ENCODE measurements at regions not wholly inside any gene's neighbourhood (a gene's known extent, or its start where the extent isn't known, plus 50 kb on each side); places are given as distances from the start of the nearest gene placed in this dataset.
"Not testable (repeated sequence)": the region's sequence is repeated elsewhere in the genome, so short reads cannot be mapped to it uniquely, and the experiment has no call there.

DNA sequence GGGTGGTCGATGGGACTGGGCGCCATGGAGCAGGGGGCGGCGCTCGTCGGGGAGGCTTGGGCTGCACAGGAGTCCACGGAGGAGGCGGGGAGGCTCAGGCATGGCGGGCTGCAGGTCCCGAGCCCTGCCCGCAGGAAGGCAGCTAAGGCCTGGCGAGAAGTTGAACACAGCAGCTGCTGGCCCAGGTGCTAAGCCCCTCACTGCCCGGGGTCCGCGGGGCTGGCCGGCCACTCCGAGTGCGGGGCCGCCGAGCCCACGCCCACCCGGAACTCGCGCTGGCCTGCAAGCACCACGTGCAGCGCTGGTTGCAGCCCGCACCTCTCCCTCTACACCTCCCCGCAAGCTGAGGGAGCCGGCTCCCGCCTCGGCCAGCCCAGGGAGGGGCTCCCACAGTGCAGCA, 230.6 kb upstream of the C16orf82 start:
- H3K36me3 ChIP-seq (ENCODE audit: control insufficient read depth, insufficient read depth, low read length, severe bottlenecking); H3K9me3 ChIP-seq (ENCODE audit: control insufficient read depth, low read length); H3K27me3 ChIP-seq (replicated peaks; ENCODE audit: control insufficient read depth, insufficient read depth, low read length); H3K4me1 ChIP-seq (ENCODE audit: control insufficient read depth, insufficient read depth, low read length); H3K9ac ChIP-seq (ENCODE audit: low read length); H3K4me3 ChIP-seq (ENCODE audit: low read length); DNase-seq (ENCODE audit: low read depth): not testable (repeated sequence)

- no peak overlapping the region for H3K9ac ChIP-seq (ENCODE audit: low read length)
- peaks cover 2% of the 10 kb centered on the region for H3K9me3 ChIP-seq (ENCODE audit: control insufficient read depth, low read length)
- H3K36me3 ChIP-seq (ENCODE audit: control insufficient read depth, insufficient read depth, low read length, severe bottlenecking), result no peaks in the 10 kb centered on the region
- no peaks in the 10 kb centered on the region for H3K4me1 ChIP-seq (ENCODE audit: control insufficient read depth, insufficient read depth, low read length)
- no peak for DNase-seq (ENCODE audit: low read depth)
- no peaks in the 10 kb centered on the region for H3K27me3 ChIP-seq (replicated peaks; ENCODE audit: control insufficient read depth, insufficient read depth, low read length)
- no peak overlapping the region for H3K4me3 ChIP-seq (ENCODE audit: low read length)
These were observed 227.8 kb upstream of the C16orf82 start for GRCh38 chr16:26838931-26839330.

DNA sequence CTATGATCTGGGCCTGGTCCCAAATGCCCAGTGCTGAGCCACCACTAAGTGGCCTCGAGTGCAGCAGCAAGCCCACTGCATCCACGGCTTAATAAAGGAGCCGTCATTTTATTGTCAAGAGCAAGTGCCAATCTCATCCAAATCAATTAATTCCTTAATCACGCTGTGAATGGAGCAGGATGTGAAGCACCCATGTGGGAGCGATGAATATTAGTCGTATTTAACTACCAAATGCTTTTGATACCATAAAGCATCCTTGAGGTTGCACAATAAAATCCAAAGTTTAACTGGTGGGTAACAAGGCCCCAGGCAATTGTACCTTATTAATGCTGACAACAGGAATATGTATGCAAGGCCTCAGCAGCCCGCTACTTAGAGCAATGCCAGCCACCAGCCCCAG, 226.0 kb upstream of the C16orf82 start:
- no peaks in the 10 kb centered on the region for H3K36me3 ChIP-seq (ENCODE audit: control insufficient read depth, insufficient read depth, low read length, severe bottlenecking)
- no peak for DNase-seq (ENCODE audit: low read depth)
- no peak overlapping the region for H3K4me3 ChIP-seq (ENCODE audit: low read length)
- H3K9ac ChIP-seq (ENCODE audit: low read length), result no peak overlapping the region
- no peaks in the 10 kb centered on the region for H3K27me3 ChIP-seq (replicated peaks; ENCODE audit: control insufficient read depth, insufficient read depth, low read length)
- no peaks in the 10 kb centered on the region for H3K4me1 ChIP-seq (ENCODE audit: control insufficient read depth, insufficient read depth, low read length)
- H3K9me3 ChIP-seq (ENCODE audit: control insufficient read depth, low read length), result no peaks in the 10 kb centered on the region

DNA sequence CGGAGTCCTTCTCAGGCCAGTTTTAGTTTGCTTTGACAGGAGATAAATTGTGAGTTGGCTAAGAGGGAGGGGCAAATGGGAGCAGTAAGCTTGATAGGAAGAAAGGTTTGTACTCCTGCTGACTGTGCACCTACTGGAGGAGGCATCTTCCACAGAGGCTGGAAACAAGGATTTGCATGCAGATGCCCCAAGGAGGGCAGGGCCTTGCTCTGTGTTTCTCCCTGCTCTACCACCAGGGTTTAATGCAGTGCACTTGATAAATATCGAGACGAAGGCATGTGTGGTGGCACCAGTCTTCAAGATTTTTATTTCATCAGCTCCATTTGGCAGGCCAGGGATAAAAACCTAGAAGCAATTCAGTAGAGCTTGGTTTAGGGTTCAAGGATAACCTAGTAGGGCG, 210.5 kb upstream of the C16orf82 start:
- Histone ChIP-seq H3K9me3 (ENCODE audit: control insufficient read depth, low read length) (peaks cover 15% of the 10 kb centered on the region), H3K36me3 (ENCODE audit: control insufficient read depth, insufficient read depth, low read length, severe bottlenecking) (no peaks in the 10 kb centered on the region), H3K27me3 (replicated peaks; ENCODE audit: control insufficient read depth, insufficient read depth, low read length) (peaks cover 5% of the 10 kb centered on the region), H3K4me1 (ENCODE audit: control insufficient read depth, insufficient read depth, low read length) (no peaks in the 10 kb centered on the region), H3K9ac (ENCODE audit: low read length) (no peak overlapping the region), H3K4me3 (ENCODE audit: low read length) (no peak overlapping the region)
- DNase-seq (ENCODE audit: low read depth), result no peak

GRCh38 chr16:26856791-26857190, 209.9 kb upstream of the C16orf82 start:
- Histone ChIP-seq H3K9me3 (ENCODE audit: control insufficient read depth, low read length) (peaks cover 17% of the 10 kb centered on the region), H3K27me3 (replicated peaks; ENCODE audit: control insufficient read depth, insufficient read depth, low read length) (peaks cover 5% of the 10 kb centered on the region), H3K4me1 (ENCODE audit: control insufficient read depth, insufficient read depth, low read length) (no peaks in the 10 kb centered on the region), H3K36me3 (ENCODE audit: control insufficient read depth, insufficient read depth, low read length, severe bottlenecking) (no peaks in the 10 kb centered on the region), H3K9ac (ENCODE audit: low read length) (no peak overlapping the region), H3K4me3 (ENCODE audit: low read length) (no peak overlapping the region)
- DNase-seq (ENCODE audit: low read depth), result no peak

DNA sequence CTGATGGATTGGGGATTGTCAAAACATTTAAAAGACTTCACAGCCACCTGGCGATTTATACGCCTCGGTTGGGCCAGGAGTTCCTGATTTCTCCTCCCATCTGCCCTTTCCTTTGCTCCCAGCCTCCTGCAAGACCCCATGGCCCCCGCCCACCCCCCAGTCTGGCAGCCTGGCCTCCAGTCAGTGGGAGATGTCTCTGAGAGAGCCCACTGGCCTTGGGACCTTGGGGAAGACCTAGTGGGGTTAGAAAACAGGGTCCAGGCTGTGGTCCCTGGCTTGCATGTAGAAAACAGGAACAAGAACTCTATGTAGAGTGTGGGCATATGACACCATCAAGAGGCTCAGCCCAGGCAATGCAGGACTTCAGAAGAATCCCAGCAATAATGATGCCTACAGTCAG, 209.4 kb upstream of the C16orf82 start:
- peaks cover 5% of the 10 kb centered on the region for H3K27me3 ChIP-seq (replicated peaks; ENCODE audit: control insufficient read depth, insufficient read depth, low read length)
- peaks cover 17% of the 10 kb centered on the region for H3K9me3 ChIP-seq (ENCODE audit: control insufficient read depth, low read length)
- DNase-seq (ENCODE audit: low read depth), result no peak
- no peak overlapping the region for H3K4me3 ChIP-seq (ENCODE audit: low read length)
- H3K9ac ChIP-seq (ENCODE audit: low read length), result no peak overlapping the region
- H3K4me1 ChIP-seq (ENCODE audit: control insufficient read depth, insufficient read depth, low read length), result no peaks in the 10 kb centered on the region
- no peaks in the 10 kb centered on the region for H3K36me3 ChIP-seq (ENCODE audit: control insufficient read depth, insufficient read depth, low read length, severe bottlenecking)

DNA sequence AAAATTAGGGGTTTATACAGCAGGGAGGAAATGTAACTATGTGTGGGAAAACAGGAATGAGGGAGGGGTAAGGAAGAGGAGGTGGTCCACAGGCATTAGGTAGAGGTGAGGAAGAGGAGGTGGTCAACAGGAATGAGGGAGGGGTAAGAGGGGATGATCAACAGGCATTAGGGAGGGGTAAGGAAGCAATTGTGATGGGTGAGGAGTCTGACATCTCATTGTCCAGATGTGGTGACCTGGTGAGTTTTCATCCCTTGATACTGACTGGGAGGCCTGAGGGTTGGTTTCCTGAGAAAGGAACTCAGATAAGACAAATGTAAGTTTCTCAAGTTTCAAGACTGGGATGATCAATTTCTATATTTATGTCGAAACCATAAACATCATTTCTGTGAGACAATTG, 206.2 kb upstream of the C16orf82 start:
- H3K27me3 ChIP-seq (replicated peaks; ENCODE audit: control insufficient read depth, insufficient read depth, low read length), result peaks cover 13% of the 10 kb centered on the region

GRCh38 chr16:26863931-26864330, 202.8 kb upstream of the C16orf82 start:
- Histone ChIP-seq H3K36me3 (ENCODE audit: control insufficient read depth, insufficient read depth, low read length, severe bottlenecking) (no peaks in the 10 kb centered on the region), H3K9me3 (ENCODE audit: control insufficient read depth, low read length) (peaks cover 17% of the 10 kb centered on the region), H3K9ac (ENCODE audit: low read length) (no peak overlapping the region), H3K4me3 (ENCODE audit: low read length) (no peak overlapping the region), H3K27me3 (replicated peaks; ENCODE audit: control insufficient read depth, insufficient read depth, low read length) (peaks cover 21% of the 10 kb centered on the region), H3K4me1 (ENCODE audit: control insufficient read depth, insufficient read depth, low read length) (no peaks in the 10 kb centered on the region)
- no peak for DNase-seq (ENCODE audit: low read depth)

More for the DNA sequence above, 206.2 kb upstream of the C16orf82 start:
- Histone ChIP-seq H3K9me3 (ENCODE audit: control insufficient read depth, low read length) (peaks cover 17% of the 10 kb centered on the region), H3K4me1 (ENCODE audit: control insufficient read depth, insufficient read depth, low read length) (no peaks in the 10 kb centered on the region), H3K9ac (ENCODE audit: low read length) (no peak overlapping the region), H3K36me3 (ENCODE audit: control insufficient read depth, insufficient read depth, low read length, severe bottlenecking) (no peaks in the 10 kb centered on the region), H3K4me3 (ENCODE audit: low read length) (no peak overlapping the region)
- no peak for DNase-seq (ENCODE audit: low read depth)

DNA sequence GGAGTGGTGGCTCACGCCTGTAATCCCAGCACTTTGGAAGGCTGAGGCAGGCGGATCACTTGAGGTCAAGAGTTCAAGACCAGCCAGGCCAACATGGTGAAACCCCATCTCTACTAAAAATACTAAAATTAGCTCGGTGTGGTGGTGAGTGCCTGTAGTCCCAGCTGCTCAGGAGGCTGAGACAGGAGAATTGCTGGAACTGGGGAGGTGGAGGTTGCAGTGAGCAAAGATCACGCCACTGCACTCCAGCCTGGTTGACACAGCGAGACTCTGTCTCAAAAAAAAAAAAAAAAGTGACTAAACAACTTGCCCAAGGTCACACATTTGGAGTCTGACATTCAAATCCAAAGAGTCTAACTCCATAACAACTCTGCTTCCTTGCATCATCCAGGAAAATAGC, 192.4 kb upstream of the C16orf82 start:
- H3K4me3 ChIP-seq (ENCODE audit: low read length); H3K4me1 ChIP-seq (ENCODE audit: control insufficient read depth, insufficient read depth, low read length); DNase-seq (ENCODE audit: low read depth); H3K9ac ChIP-seq (ENCODE audit: low read length); H3K36me3 ChIP-seq (ENCODE audit: control insufficient read depth, insufficient read depth, low read length, severe bottlenecking); H3K27me3 ChIP-seq (replicated peaks; ENCODE audit: control insufficient read depth, insufficient read depth, low read length): not testable (repeated sequence)
- H3K9me3 ChIP-seq (ENCODE audit: control insufficient read depth, low read length), result peaks cover 12% of the 10 kb centered on the region

GRCh38 chr16:26877421-26877820, 189.3 kb upstream of the C16orf82 start:
- Histone ChIP-seq H3K4me1 (ENCODE audit: control insufficient read depth, insufficient read depth, low read length) (no peaks in the 10 kb centered on the region), H3K27me3 (replicated peaks; ENCODE audit: control insufficient read depth, insufficient read depth, low read length) (peaks cover 5% of the 10 kb centered on the region), H3K4me3 (ENCODE audit: low read length) (no peak overlapping the region), H3K36me3 (ENCODE audit: control insufficient read depth, insufficient read depth, low read length, severe bottlenecking) (no peaks in the 10 kb centered on the region), H3K9me3 (ENCODE audit: control insufficient read depth, low read length) (peaks cover 9% of the 10 kb centered on the region), H3K9ac (ENCODE audit: low read length) (no peak overlapping the region)
- DNase-seq (ENCODE audit: low read depth), result no peak

- Histone ChIP-seq H3K27me3 (replicated peaks; ENCODE audit: control insufficient read depth, insufficient read depth, low read length) (peaks cover 14% of the 10 kb centered on the region), H3K4me1 (ENCODE audit: control insufficient read depth, insufficient read depth, low read length) (no peaks in the 10 kb centered on the region), H3K9me3 (ENCODE audit: control insufficient read depth, low read length) (peaks cover 9% of the 10 kb centered on the region), H3K36me3 (ENCODE audit: control insufficient read depth, insufficient read depth, low read length, severe bottlenecking) (no peaks in the 10 kb centered on the region), H3K4me3 (ENCODE audit: low read length) (no peak overlapping the region), H3K9ac (ENCODE audit: low read length) (no peak overlapping the region)
- no peak for DNase-seq (ENCODE audit: low read depth)
These were observed 181.1 kb upstream of the C16orf82 start for GRCh38 chr16:26885674-26886073.

DNA sequence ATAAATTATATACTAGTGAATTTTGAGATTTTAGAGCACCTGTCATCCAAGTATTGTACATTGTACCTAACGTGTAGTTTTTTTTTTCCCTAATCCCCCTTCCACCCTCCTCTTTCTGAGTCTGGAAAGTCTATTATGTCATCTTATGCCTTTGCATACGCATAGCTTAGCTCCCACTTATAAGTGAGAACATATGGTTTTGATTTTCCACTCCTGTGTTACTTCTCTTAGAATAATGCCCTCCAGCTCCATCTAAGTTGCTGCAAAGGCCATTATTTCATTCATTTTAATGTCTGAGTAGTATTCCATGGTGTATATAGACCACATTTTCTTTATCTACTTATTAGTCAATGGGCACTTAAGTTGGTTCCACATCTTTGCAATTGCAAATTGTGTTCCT, 177.0 kb upstream of the C16orf82 start:
- no peak for DNase-seq (ENCODE audit: low read depth)
- no peaks in the 10 kb centered on the region for H3K36me3 ChIP-seq (ENCODE audit: control insufficient read depth, insufficient read depth, low read length, severe bottlenecking)
- H3K27me3 ChIP-seq (replicated peaks; ENCODE audit: control insufficient read depth, insufficient read depth, low read length), result peaks cover 7% of the 10 kb centered on the region
- H3K9me3 ChIP-seq (ENCODE audit: control insufficient read depth, low read length), result peaks cover 9% of the 10 kb centered on the region
- no peak overlapping the region for H3K4me3 ChIP-seq (ENCODE audit: low read length)
- no peak overlapping the region for H3K9ac ChIP-seq (ENCODE audit: low read length)
- no peaks in the 10 kb centered on the region for H3K4me1 ChIP-seq (ENCODE audit: control insufficient read depth, insufficient read depth, low read length)

Data from adipocyte (in vitro differentiated cells).